Testis (tissue), 2 donors: ENCODE measurements at regions not wholly inside any gene's neighbourhood (a gene's known extent, or its start where the extent isn't known, plus 50 kb on each side); places are given as distances from the start of the nearest gene placed in this dataset.
"Not testable (repeated sequence)": the region's sequence is repeated elsewhere in the genome, so short reads cannot be mapped to it uniquely, and the experiment has no call there.

Experiments used
- DNase-seq: peaks from one replicate; pipeline ENCODE4 v3.0.0-alpha.2; 2019
- H3K27ac ChIP-seq, 2 donors: fragments of 200-600 bp; sonication (generic); one replicate each; pipeline ENCODE4 v1.5.1; 2019
- H3K27me3 ChIP-seq: fragments of 200-600 bp; sonication (generic); one replicate; pipeline ENCODE4 v1.5.1; 2019
- H3K36me3 ChIP-seq: fragments of 200-600 bp; sonication (generic); one replicate; pipeline ENCODE4 v1.5.1; 2017; ENCODE audit warnings: low read depth; ENCODE audit errors: missing control alignments
- H3K4me1 ChIP-seq: fragments of 200-600 bp; sonication (generic); one replicate; pipeline ENCODE4 v1.5.1; 2019
- H3K4me3 ChIP-seq, 2 donors: fragments of 200-600 bp; sonication (generic); one replicate each; pipeline ENCODE4 v1.5.1; 2017 to 2019
- H3K9me3 ChIP-seq: fragments of 200-600 bp; sonication (generic); one replicate; pipeline ENCODE4 v1.5.1; 2017
- CTCF ChIP-seq, 3 experiments: fragments of 450-650 bp in 2 of 3; fragments of 200-600 bp in 1 of 3; sonication (generic) in 1 of 3; IDR thresholded peaks; one replicate each; pipeline ENCODE4 v1.5.1; 2016 to 2019; ENCODE audit warnings: antibody characterized with exemption in 3 of 3, mild to moderate bottlenecking in 2 of 3, moderate library complexity in 1 of 3
- POLR2A ChIP-seq: fragments of 450-650 bp; IDR thresholded peaks from one replicate; pipeline ENCODE4 v1.6.1; 2017; ENCODE audit warnings: antibody characterized with exemption, mild to moderate bottlenecking, moderate library complexity
- WGBS, 2 donors: methylation state at CpG; one replicate each; pipeline ENCODE4 v1.1.5; 2018; 5-methylcytosine and 5-hydroxymethylcytosine counted together
- intact Hi-C: fragments of 100-400 bp; cut with DNase I; formaldehyde crosslinking; loops from one replicate; pipeline ENCODE4 v1.15.1; 2023; ENCODE audit warnings: low total_unique reads

- TF ChIP-seq CTCF (IDR thresholded peaks at IDR 0.05) (no peak), POLR2A (no peak)
- intact Hi-C loops: no loop called here
- 64 to 92% methylated on average over 1 of the region's 1 CpG for WGBS, 2 donors
Measured at GRCh38 chr5:108461628-108462367, 79.9 kb upstream of the FBXL17 start.

GRCh38 chr5:108459769-108460168 is 77.9 kb upstream of the FBXL17 start:
- Histone ChIP-seq H3K9me3 (no peaks in the 10 kb centered on the region), H3K36me3 (no peaks in the 10 kb centered on the region), H3K27ac (no peak overlapping the region), H3K4me3 (no peak overlapping the region), H3K27me3 (no peaks in the 10 kb centered on the region), H3K4me1 (no peaks in the 10 kb centered on the region)
- intact Hi-C loops: no loop called here
- TF ChIP-seq CTCF (IDR thresholded peaks at IDR 0.05): no peak
- TF ChIP-seq POLR2A: no peak
- DNase-seq: no peak
- WGBS, 2 donors: 77 to 79% methylated on average over 2 of the region's 2 CpGs

More at GRCh38 chr5:108461628-108462367, 79.9 kb upstream of the FBXL17 start:
- H3K4me3 ChIP-seq: no peak overlapping the region
- no peak for DNase-seq
- H3K27me3 ChIP-seq: no peaks in the 10 kb centered on the region
- H3K27ac ChIP-seq: no peak overlapping the region
- H3K4me1 ChIP-seq: no peaks in the 10 kb centered on the region
- no peaks in the 10 kb centered on the region for H3K36me3 ChIP-seq
- H3K9me3 ChIP-seq: no peaks in the 10 kb centered on the region

- Histone ChIP-seq H3K4me3 (no peak overlapping the region), H3K27ac (no peak overlapping the region), H3K36me3 (no peaks in the 10 kb centered on the region), H3K4me1 (no peaks in the 10 kb centered on the region), H3K9me3 (no peaks in the 10 kb centered on the region), H3K27me3 (no peaks in the 10 kb centered on the region)
- TF ChIP-seq POLR2A (no peak), CTCF (IDR thresholded peaks at IDR 0.05) (no peak)
- intact Hi-C loops: no loop called here
- no peak for DNase-seq
Measured at GRCh38 chr5:108451269-108451668, 69.4 kb upstream of the FBXL17 start.

- H3K9me3 ChIP-seq, intact Hi-C loops, H3K27ac ChIP-seq, H3K27me3 ChIP-seq, H3K4me3 ChIP-seq, H3K4me1 ChIP-seq, H3K36me3 ChIP-seq, DNase-seq: not testable (repeated sequence)
- WGBS, 2 donors: 95 to 97% methylated on average over 3 of the region's 3 CpGs
Measured at GRCh38 chr5:108444130-108444529, 62.2 kb upstream of the FBXL17 start.

GRCh38 chr5:108442063-108442651 is 60.3 kb upstream of the FBXL17 start:
- H3K4me3 ChIP-seq, DNase-seq, H3K27me3 ChIP-seq, H3K9me3 ChIP-seq, H3K27ac ChIP-seq, H3K4me1 ChIP-seq, H3K36me3 ChIP-seq, intact Hi-C loops: not testable (repeated sequence)
- WGBS, 2 donors: 93 to 95% methylated on average over 4 to 24 of the region's 24 CpGs

- TF ChIP-seq POLR2A: no peak
- no peak for TF ChIP-seq CTCF (IDR thresholded peaks at IDR 0.05)
- Histone ChIP-seq H3K27me3 (no peaks in the 10 kb centered on the region), H3K4me1 (no peaks in the 10 kb centered on the region), H3K9me3 (no peaks in the 10 kb centered on the region), H3K36me3 (no peaks in the 10 kb centered on the region), H3K4me3 (no peak overlapping the region), H3K27ac (no peak overlapping the region)
- 54% methylated on average over 1 of the region's 1 CpG; no CpG with 5 or more reads in 1 of the 2 donors for WGBS, 2 donors
- DNase-seq: no peak
- intact Hi-C loops: no loop called here
Measured at GRCh38 chr5:108437425-108437824, 55.5 kb upstream of the FBXL17 start.
